HL-60 (cell line): ENCODE measurements at regions not wholly inside any gene's neighbourhood (a gene's known extent, or its start where the extent isn't known, plus 50 kb on each side); places are given as distances from the start of the nearest gene placed in this dataset.

Experiments
- CTCF ChIP-seq: IDR thresholded peaks from one replicate; pipeline ENCODE4 v1.5.1; 2011; ENCODE audit warnings: low read length, control low read depth, inconsistent platforms; ENCODE audit not compliant: insufficient read depth
- GABPA ChIP-seq: IDR thresholded peaks from 2 replicates; pipeline ENCODE4 v1.6.1; 2012; ENCODE audit warnings: low read depth
- POLR2AphosphoS5 ChIP-seq: IDR thresholded peaks from 2 replicates; pipeline ENCODE4 v1.6.1; 2012; ENCODE audit warnings: low read depth
- REST ChIP-seq: IDR thresholded peaks from 2 replicates; pipeline ENCODE4 v1.6.1; 2012; ENCODE audit warnings: low read depth; ENCODE audit not compliant: insufficient replicate concordance
- SPI1 ChIP-seq: IDR thresholded peaks from 2 replicates; pipeline ENCODE4 v1.6.1; 2012; ENCODE audit warnings: low read depth, mild to moderate bottlenecking, borderline replicate concordance

GRCh38 chr11:134745456-134745855 lies 333.4 kb upstream of the B3GAT1 start:
- TF ChIP-seq CTCF (no peak), POLR2AphosphoS5 (no peak), REST (no peak), GABPA (no peak), SPI1 (no peak)
